GM23338 (cell line): ENCODE measurements at regions not wholly inside any gene's neighbourhood (a gene's known extent, or its start where the extent isn't known, plus 50 kb on each side); places are given as distances from the start of the nearest gene placed in this dataset.

Experiments used
- ATAC-seq: fragments of 200-7000 bp; cut with Tn5 transposase; 3 replicates; pipeline ENCODE4 v1.9.1; 2020
- DNase-seq: peaks from one replicate; pipeline ENCODE4 v3.0.0-alpha.2; 2015; ENCODE audit warnings: low spot score
- H2AFZ ChIP-seq: fragments of 200-600 bp; sonication (generic); 2 replicates; pipeline ENCODE4 v1.8.0; 2016; ENCODE audit warnings: antibody characterized with exemption, mild to moderate bottlenecking, moderate library complexity
- H3F3A ChIP-seq: fragments of 200-600 bp; sonication (generic); replicated peaks from 2 replicates; pipeline ENCODE4 v1.8.0; 2017; ENCODE audit warnings: antibody characterized with exemption, mixed run types, low read depth
- H3K27ac ChIP-seq: fragments of 200-600 bp; sonication (generic); 2 replicates; pipeline ENCODE4 v1.6.1; 2016; ENCODE audit warnings: low read depth
- H3K27me3 ChIP-seq: fragments of 200-600 bp; sonication (generic); 2 replicates; pipeline ENCODE4 v1.8.0; 2016; ENCODE audit warnings: mild to moderate bottlenecking, mixed run types, moderate library complexity; ENCODE audit not compliant: insufficient read depth
- H3K36me3 ChIP-seq: fragments of 200-600 bp; sonication (generic); 2 replicates; pipeline ENCODE4 v1.8.0; 2016; ENCODE audit warnings: mild to moderate bottlenecking; ENCODE audit not compliant: insufficient read depth
- H3K4me1 ChIP-seq: fragments of 200-600 bp; sonication (generic); 2 replicates; pipeline ENCODE4 v1.8.0; 2016; ENCODE audit warnings: mild to moderate bottlenecking, moderate library complexity; ENCODE audit not compliant: insufficient read depth
- H3K4me2 ChIP-seq: fragments of 200-600 bp; sonication (generic); 2 replicates; pipeline ENCODE4 v1.7.1; 2017; ENCODE audit warnings: mixed run types
- H3K4me3 ChIP-seq: fragments of 200-600 bp; sonication (generic); 2 replicates; pipeline ENCODE4 v1.6.1; 2016; ENCODE audit warnings: mixed run types
- H3K79me2 ChIP-seq: fragments of 200-600 bp; sonication (generic); replicated peaks from 2 replicates; pipeline ENCODE4 v1.8.0; 2017; ENCODE audit warnings: mild to moderate bottlenecking; ENCODE audit not compliant: insufficient read depth
- H3K9me2 ChIP-seq: fragments of 200-600 bp; sonication (generic); 2 replicates; pipeline ENCODE4 v1.8.0; 2017; ENCODE audit not compliant: insufficient read depth
- H4K20me1 ChIP-seq: fragments of 200-600 bp; sonication (generic); replicated peaks from 2 replicates; pipeline ENCODE4 v1.8.0; 2017; ENCODE audit warnings: mild to moderate bottlenecking; ENCODE audit not compliant: insufficient read depth
- H3K27ac Mint-ChIP-seq: 2 replicates; pipeline ENCODE4 v1.8.0; 2020; ENCODE audit warnings: inconsistent platforms, mild to moderate bottlenecking, moderate library complexity, mixed read lengths
- H3K27me3 Mint-ChIP-seq: 3 replicates; pipeline ENCODE4 v1.8.0; 2022; ENCODE audit warnings: low read depth, mild to moderate bottlenecking, moderate library complexity, mixed read lengths, inconsistent platforms; ENCODE audit not compliant: insufficient read depth, poor library complexity
- H3K36me3 Mint-ChIP-seq: 3 replicates; pipeline ENCODE4 v1.8.0; 2021; ENCODE audit warnings: low read depth, mild to moderate bottlenecking, inconsistent platforms, moderate library complexity, mixed read lengths
- H3K4me1 Mint-ChIP-seq: 3 replicates; pipeline ENCODE4 v1.8.0; 2020; ENCODE audit warnings: mild to moderate bottlenecking, inconsistent platforms, mixed read lengths
- H3K4me3 Mint-ChIP-seq: 3 replicates; pipeline ENCODE4 v1.8.0; 2021; ENCODE audit warnings: moderate library complexity, mild to moderate bottlenecking, inconsistent platforms, mixed read lengths
- H3K9me3 Mint-ChIP-seq: 3 replicates; pipeline ENCODE4 v1.8.0; 2020; ENCODE audit warnings: moderate library complexity, mild to moderate bottlenecking, inconsistent platforms, mixed read lengths
- CREB1 ChIP-seq: fragments of 250-450 bp; sonication (Bioruptor Pico); IDR thresholded peaks from 2 replicates; pipeline ENCODE4 v1.5.0; 2020; ENCODE audit warnings: low read depth, mild to moderate bottlenecking, moderate library complexity
- ETS1 ChIP-seq: IDR thresholded peaks from 2 replicates; pipeline ENCODE4 v1.6.1; 2016; ENCODE audit warnings: antibody characterized with exemption
- EZH2 ChIP-seq: fragments of 200-600 bp; sonication (generic); IDR thresholded peaks from one replicate; pipeline ENCODE4 v1.8.0; 2017; ENCODE audit warnings: antibody characterized with exemption, mild to moderate bottlenecking, low read depth; ENCODE audit not compliant: unreplicated experiment
- EZH2phosphoT487 ChIP-seq: fragments of 200-600 bp; sonication (generic); IDR thresholded peaks from one replicate; pipeline ENCODE4 v1.8.1; 2018; ENCODE audit warnings: antibody characterized with exemption; ENCODE audit not compliant: unreplicated experiment
- JUNB ChIP-seq: IDR thresholded peaks from one replicate; pipeline ENCODE4 v1.6.1; 2016; ENCODE audit warnings: antibody characterized with exemption; ENCODE audit not compliant: unreplicated experiment
- NANOG ChIP-seq: IDR thresholded peaks from 2 replicates; pipeline ENCODE4 v1.6.1; 2016; ENCODE audit warnings: antibody characterized with exemption, borderline replicate concordance
- POLR2AphosphoS5 ChIP-seq: IDR thresholded peaks from 2 replicates; pipeline ENCODE4 v1.6.1; 2016; ENCODE audit warnings: antibody characterized with exemption, low read depth
- STAT1 ChIP-seq: IDR thresholded peaks from one replicate; pipeline ENCODE4 v1.6.1; 2016; ENCODE audit warnings: antibody characterized with exemption; ENCODE audit not compliant: unreplicated experiment
- ZNF114 ChIP-seq: fragments of 250-450 bp; sonication (Bioruptor Pico); IDR thresholded peaks from 2 replicates; pipeline ENCODE4 v1.5.0; 2020; ENCODE audit warnings: mild to moderate bottlenecking, moderate library complexity
- ZNF331 ChIP-seq: fragments of 250-450 bp; sonication (Bioruptor Pico); IDR thresholded peaks from 2 replicates; pipeline ENCODE4 v1.5.0; 2020; ENCODE audit warnings: low read depth, mild to moderate bottlenecking, moderate library complexity
- TF ChIP-seq, protein P1 (sequence below): IDR thresholded peaks from one replicate; pipeline ENCODE4 v1.6.1; 2018; ENCODE audit warnings: antibody characterized with exemption; ENCODE audit not compliant: unreplicated experiment
- TF ChIP-seq, protein P2 (sequence below), 2 experiments: fragments of 200-600 bp in 1 of 2; sonication (generic) in 1 of 2; conservative IDR thresholded peaks; 2 replicates each; pipeline versions ENCODE4 v1.5.1 to v1.6.1; 2016 to 2017; ENCODE audit warnings: antibody characterized with exemption in 2 of 2, low read depth in 2 of 2, mild to moderate bottlenecking in 2 of 2, moderate library complexity in 1 of 2

- TF ChIP-seq STAT1, result no peak
- no peak for TF ChIP-seq ZNF114 (CRISPR knock-in tag)
- TF ChIP-seq, protein P1, sequence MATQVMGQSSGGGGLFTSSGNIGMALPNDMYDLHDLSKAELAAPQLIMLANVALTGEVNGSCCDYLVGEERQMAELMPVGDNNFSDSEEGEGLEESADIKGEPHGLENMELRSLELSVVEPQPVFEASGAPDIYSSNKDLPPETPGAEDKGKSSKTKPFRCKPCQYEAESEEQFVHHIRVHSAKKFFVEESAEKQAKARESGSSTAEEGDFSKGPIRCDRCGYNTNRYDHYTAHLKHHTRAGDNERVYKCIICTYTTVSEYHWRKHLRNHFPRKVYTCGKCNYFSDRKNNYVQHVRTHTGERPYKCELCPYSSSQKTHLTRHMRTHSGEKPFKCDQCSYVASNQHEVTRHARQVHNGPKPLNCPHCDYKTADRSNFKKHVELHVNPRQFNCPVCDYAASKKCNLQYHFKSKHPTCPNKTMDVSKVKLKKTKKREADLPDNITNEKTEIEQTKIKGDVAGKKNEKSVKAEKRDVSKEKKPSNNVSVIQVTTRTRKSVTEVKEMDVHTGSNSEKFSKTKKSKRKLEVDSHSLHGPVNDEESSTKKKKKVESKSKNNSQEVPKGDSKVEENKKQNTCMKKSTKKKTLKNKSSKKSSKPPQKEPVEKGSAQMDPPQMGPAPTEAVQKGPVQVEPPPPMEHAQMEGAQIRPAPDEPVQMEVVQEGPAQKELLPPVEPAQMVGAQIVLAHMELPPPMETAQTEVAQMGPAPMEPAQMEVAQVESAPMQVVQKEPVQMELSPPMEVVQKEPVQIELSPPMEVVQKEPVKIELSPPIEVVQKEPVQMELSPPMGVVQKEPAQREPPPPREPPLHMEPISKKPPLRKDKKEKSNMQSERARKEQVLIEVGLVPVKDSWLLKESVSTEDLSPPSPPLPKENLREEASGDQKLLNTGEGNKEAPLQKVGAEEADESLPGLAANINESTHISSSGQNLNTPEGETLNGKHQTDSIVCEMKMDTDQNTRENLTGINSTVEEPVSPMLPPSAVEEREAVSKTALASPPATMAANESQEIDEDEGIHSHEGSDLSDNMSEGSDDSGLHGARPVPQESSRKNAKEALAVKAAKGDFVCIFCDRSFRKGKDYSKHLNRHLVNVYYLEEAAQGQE, result no peak
- TF ChIP-seq, protein P2, sequence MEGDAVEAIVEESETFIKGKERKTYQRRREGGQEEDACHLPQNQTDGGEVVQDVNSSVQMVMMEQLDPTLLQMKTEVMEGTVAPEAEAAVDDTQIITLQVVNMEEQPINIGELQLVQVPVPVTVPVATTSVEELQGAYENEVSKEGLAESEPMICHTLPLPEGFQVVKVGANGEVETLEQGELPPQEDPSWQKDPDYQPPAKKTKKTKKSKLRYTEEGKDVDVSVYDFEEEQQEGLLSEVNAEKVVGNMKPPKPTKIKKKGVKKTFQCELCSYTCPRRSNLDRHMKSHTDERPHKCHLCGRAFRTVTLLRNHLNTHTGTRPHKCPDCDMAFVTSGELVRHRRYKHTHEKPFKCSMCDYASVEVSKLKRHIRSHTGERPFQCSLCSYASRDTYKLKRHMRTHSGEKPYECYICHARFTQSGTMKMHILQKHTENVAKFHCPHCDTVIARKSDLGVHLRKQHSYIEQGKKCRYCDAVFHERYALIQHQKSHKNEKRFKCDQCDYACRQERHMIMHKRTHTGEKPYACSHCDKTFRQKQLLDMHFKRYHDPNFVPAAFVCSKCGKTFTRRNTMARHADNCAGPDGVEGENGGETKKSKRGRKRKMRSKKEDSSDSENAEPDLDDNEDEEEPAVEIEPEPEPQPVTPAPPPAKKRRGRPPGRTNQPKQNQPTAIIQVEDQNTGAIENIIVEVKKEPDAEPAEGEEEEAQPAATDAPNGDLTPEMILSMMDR (conservative IDR thresholded peaks at IDR 0.05; ENCODE audit: low read depth in 2 of 2), result no peak
- no peak for TF ChIP-seq EZH2phosphoT487
Observed at GRCh38 chr5:58265246-58265930, 194.5 kb downstream of the PLK2 start (continued).

DNA sequence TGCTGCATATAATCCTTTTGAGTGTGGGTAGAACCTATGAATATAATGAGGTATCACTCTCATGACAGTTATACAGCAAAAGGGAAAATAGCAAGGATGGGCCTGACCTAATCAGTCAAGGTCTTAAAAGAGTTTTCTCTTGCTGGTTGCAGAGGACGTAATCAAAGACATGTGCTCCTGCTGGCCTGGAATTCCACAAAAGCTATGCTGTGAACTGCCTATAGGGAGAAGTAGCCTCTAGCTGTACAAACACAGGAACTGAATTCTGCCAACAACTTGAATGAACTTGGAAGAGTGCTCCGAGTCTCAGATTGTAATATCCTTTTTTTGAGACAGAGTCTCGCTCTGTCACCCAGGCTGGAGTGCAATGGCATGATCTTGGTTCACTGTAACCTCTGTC, 195.6 kb downstream of the PLK2 start:
- Histone ChIP-seq H4K20me1 (no peaks in the 10 kb centered on the region), H3K4me1 (peaks cover 3% of the 10 kb centered on the region; the same call in 1 of the 2 replicates), H3K4me3 (no peak overlapping the region), H2AFZ (no peak overlapping the region), H3K36me3 (no peaks in the 10 kb centered on the region), H3K9me2 (no peaks in the 10 kb centered on the region), H3K27me3 (no peaks in the 10 kb centered on the region), H3K4me2 (no peak overlapping the region), H3F3A (no peaks in the 10 kb centered on the region), H3K27ac (no peak overlapping the region), H3K79me2 (no peaks in the 10 kb centered on the region)
- no peak overlapping the region for H3K27ac Mint-ChIP-seq
- no peaks in the 10 kb centered on the region for H3K9me3 Mint-ChIP-seq
- peaks cover 12% of the 10 kb centered on the region for H3K4me1 Mint-ChIP-seq
- ATAC-seq, result no peak
- DNase-seq, result no peak
- H3K27me3 Mint-ChIP-seq, result no peaks in the 10 kb centered on the region
- H3K4me3 Mint-ChIP-seq, result no peak overlapping the region
- no peaks in the 10 kb centered on the region for H3K36me3 Mint-ChIP-seq
- TF ChIP-seq, protein P1, result no peak
- no peak for TF ChIP-seq ETS1
- TF ChIP-seq JUNB, result no peak
- no peak for TF ChIP-seq ZNF331 (CRISPR knock-in tag)
- TF ChIP-seq CREB1 (CRISPR knock-in tag), result no peak
- TF ChIP-seq EZH2, result no peak
- TF ChIP-seq NANOG, result no peak
- TF ChIP-seq POLR2AphosphoS5, result no peak
- no peak for TF ChIP-seq STAT1
- TF ChIP-seq, protein P2 (conservative IDR thresholded peaks at IDR 0.05; ENCODE audit: low read depth in 2 of 2), result no peak
- no peak for TF ChIP-seq ZNF114 (CRISPR knock-in tag)
